ENCODE measurements at regions not wholly inside any gene's neighbourhood (a gene's known extent, or its start where the extent isn't known, plus 50 kb on each side); places are given as distances from the start of the nearest gene placed in this dataset.
A peak's percentile ranks its signal among the peaks of the same experiment; 100 is the strongest.

- Histone ChIP-seq H3K56ac (ENCODE audit: extremely low read depth, insufficient read depth, low read length) (no peak overlapping the region), H3K23ac (ENCODE audit: low read depth, low read length) (no peak overlapping the region), H4K20me1 (ENCODE audit: insufficient read depth, low read length) (no peaks in the 10 kb centered on the region), H3K9me3 (ENCODE audit: control insufficient read depth, insufficient read depth, low read length) (no peaks in the 10 kb centered on the region), H3K36me3 (ENCODE audit: control insufficient read depth, insufficient read depth, low read length) (no peaks in the 10 kb centered on the region), H2BK15ac (ENCODE audit: low read depth, low read length) (no peak overlapping the region), H3K27ac (ENCODE audit: insufficient read depth, low read length) (no peak overlapping the region), H3K9ac (ENCODE audit: low read depth, low read length) (no peak overlapping the region), H2BK5ac (ENCODE audit: low read depth, low read length, poor library complexity, severe bottlenecking) (no peak overlapping the region), H3K14ac (replicated peaks; ENCODE audit: low read depth, low read length) (no peak overlapping the region), H3K18ac (ENCODE audit: low read depth, low read length) (no peak overlapping the region), H4K8ac (ENCODE audit: low read depth in 2 of 2, low read length in 2 of 2) (no peak overlapping the region), H3K4ac (ENCODE audit: low read depth, low read length) (no peak overlapping the region), H2AK5ac (ENCODE audit: low read depth, low read length) (no peak overlapping the region), H3K4me1 (ENCODE audit: control insufficient read depth, insufficient read depth, low read length) (no peaks in the 10 kb centered on the region), H2BK20ac (ENCODE audit: low read depth, low read length) (no peak overlapping the region), H3K4me3 (ENCODE audit: insufficient read depth, low read depth, low read length) (no peak overlapping the region), H3K27me3 (ENCODE audit: control insufficient read depth, insufficient read depth, low read length) (peaks cover 28% of the 10 kb centered on the region), H2AFZ (replicated peaks; ENCODE audit: low read length, poor library complexity) (no peak overlapping the region), H4K5ac (ENCODE audit: low read depth, low read length) (no peak overlapping the region), H3K9me1 (ENCODE audit: insufficient read depth, low read length) (no peaks in the 10 kb centered on the region), H2BK120ac (ENCODE audit: low read depth, low read length) (no peak overlapping the region), H4K91ac (ENCODE audit: insufficient read depth, low read depth, low read length) (no peak overlapping the region), H3K4me2 (ENCODE audit: low read depth, low read length) (no peak overlapping the region), H3K79me1 (ENCODE audit: low read depth in 1 of 2, low read length in 2 of 2) (no peaks in the 10 kb centered on the region), H2AK9ac (replicated peaks; ENCODE audit: low read depth, low read length, poor library complexity) (no peak overlapping the region)
- peak; percentile 4 for DNase-seq
- POLR2A ChIA-PET (ENCODE audit: unreplicated experiment): no interaction called here
- BruUV-seq (replicated peaks): no TSS peak
- TF ChIP-seq BHLHE40 (IDR thresholded peaks at IDR 0.05; ENCODE audit: low read depth, low read length) (no peak), USF2 (IDR thresholded peaks at IDR 0.05; ENCODE audit: low read depth, low read length) (no peak), RCOR1 (IDR thresholded peaks at IDR 0.05; ENCODE audit: insufficient replicate concordance, low read length) (no peak), RAD21 (IDR thresholded peaks at IDR 0.05; ENCODE audit: low read length) (no peak), FOS (IDR thresholded peaks at IDR 0.05; ENCODE audit: low read depth, low read length) (no peak)
- WGBS, 2 experiments (ENCODE audit: extremely low coverage in 2 of 2, insufficient read length in 1 of 2): no CpG with 5 or more reads among the region's 1 CpG
- no peak for ATAC-seq (ENCODE audit: low read depth)
- in situ Hi-C loops (cut with MboI; ENCODE audit: low sequenced_read_pairs): no loop called here
- dilution Hi-C loops (cut with HindIII; ENCODE audit: low sequenced_read_pairs, unreplicated experiment): no loop called here
- CTCF ChIA-PET: interaction anchor here (0.5 to 1.1 kb wide), 4 partner anchors 10 to 59 kb away, joined by 3 to 4 read pairs (median 4); no protein-coding TSS in a partner anchor
- intact Hi-C loops (cut with micrococcal nuclease): loop anchor here (10.0 kb wide), 1 partner anchor 62 kb away; no protein-coding TSS in a partner anchor
Observed at GRCh38 chr5:72006361-72006760, 100.9 kb upstream of the MAP1B start.

Data from IMR-90 (cell line).